OCI-LY7 (cell line): ENCODE measurements at regions not wholly inside any gene's neighbourhood (a gene's known extent, or its start where the extent isn't known, plus 50 kb on each side); places are given as distances from the start of the nearest gene placed in this dataset.

Experiments used
- BruUV-seq: library from RNA; stranded (reverse); fragments of 400-500 nt; replicated peaks from 2 replicates; lab custom pipeline; 2021; lab: Mats Ljungman, UMichigan
- CTCF ChIA-PET: fragments of 300-600 bp; sonication (Branson Sonifier 250); formaldehyde crosslinking; loops from one replicate; lab custom pipeline; 2022; ENCODE audit warnings: antibody characterized with exemption; ENCODE audit not compliant: unreplicated experiment; lab: Charles Lee
- POLR2A ChIA-PET: fragments of 300-600 bp; sonication (Branson Sonifier 250); formaldehyde crosslinking; loops from one replicate; lab custom pipeline; 2022; ENCODE audit warnings: antibody characterized with exemption; lab: Charles Lee
- DNase-seq: peaks from one replicate; pipeline ENCODE4 v3.0.0-alpha.2; 2015; ENCODE audit warnings: low spot score
- H2AFZ ChIP-seq: fragments of 200-600 bp; sonication (generic), shearing (Covaris generic); 2 replicates; pipeline ENCODE4 v1.6.1; 2014; ENCODE audit warnings: mild to moderate bottlenecking, antibody characterized with exemption, low read length, moderate library complexity
- H3K27ac ChIP-seq: fragments of 200-600 bp; sonication (generic); 2 replicates; pipeline ENCODE4 v1.5.1; 2014; ENCODE audit warnings: mixed run types, low read depth, mild to moderate bottlenecking, moderate library complexity, low read length, inconsistent platforms; ENCODE audit not compliant: poor library complexity, severe bottlenecking
- H3K36me3 ChIP-seq: fragments of 200-600 bp; sonication (generic); 2 replicates; pipeline ENCODE4 v1.6.1; 2014; ENCODE audit warnings: mild to moderate bottlenecking, antibody characterized with exemption, low read length, moderate library complexity, mixed read lengths; ENCODE audit not compliant: insufficient read depth
- H3K4me1 ChIP-seq: fragments of 200-600 bp; sonication (generic); 2 replicates; pipeline ENCODE4 v1.5.1; 2014; ENCODE audit warnings: mild to moderate bottlenecking, low read length; ENCODE audit not compliant: insufficient read depth, poor library complexity, severe bottlenecking
- H3K4me2 ChIP-seq: fragments of 200-600 bp; sonication (generic); 2 replicates; pipeline ENCODE4 v1.6.1; 2014; ENCODE audit warnings: mild to moderate bottlenecking, low read length
- H3K4me3 ChIP-seq: fragments of 200-600 bp; sonication (generic); 2 replicates; pipeline ENCODE4 v1.5.1; 2014; ENCODE audit warnings: mild to moderate bottlenecking, low read depth, low read length; ENCODE audit not compliant: poor library complexity, severe bottlenecking
- H3K79me2 ChIP-seq: fragments of 200-600 bp; sonication (generic); 2 replicates; pipeline ENCODE4 v1.6.1; 2016; ENCODE audit warnings: low read depth, mild to moderate bottlenecking, low read length, moderate library complexity, mixed read lengths; ENCODE audit not compliant: insufficient read depth
- H3K9me2 ChIP-seq: fragments of 200-600 bp; sonication (generic); 2 replicates; pipeline ENCODE4 v1.6.1; 2016; ENCODE audit warnings: mild to moderate bottlenecking, low read length, mixed read lengths; ENCODE audit not compliant: insufficient read depth
- H3K9me3 ChIP-seq: fragments of 200-600 bp; sonication (generic); 2 replicates; pipeline ENCODE4 v1.6.1; 2014; ENCODE audit warnings: mild to moderate bottlenecking, mixed run types, low read length, mixed read lengths
- H4K20me1 ChIP-seq: fragments of 200-600 bp; sonication (generic); 2 replicates; pipeline ENCODE4 v1.6.1; 2014; ENCODE audit warnings: mild to moderate bottlenecking, antibody characterized with exemption, low read length, moderate library complexity, mixed read lengths; ENCODE audit not compliant: insufficient read depth
- CTCF ChIP-seq: fragments of 200-600 bp; sonication (generic); conservative IDR thresholded peaks from 2 replicates; pipeline ENCODE4 v1.5.1; 2014; ENCODE audit warnings: mild to moderate bottlenecking, antibody characterized with exemption, low read length, moderate library complexity, mixed read lengths
- EZH2phosphoT487 ChIP-seq: fragments of 200-600 bp; sonication (generic); IDR thresholded peaks from 2 replicates; pipeline ENCODE4 v1.6.1; 2018; ENCODE audit warnings: low read depth, borderline replicate concordance, mild to moderate bottlenecking, mixed run types, antibody characterized with exemption, low read length, moderate library complexity, mixed read lengths
- intact Hi-C: fragments of 100-400 bp; cut with micrococcal nuclease; formaldehyde crosslinking; loops from one replicate; pipeline ENCODE4 v1.10.0; 2022; ENCODE audit not compliant: unreplicated experiment

- no peaks in the 10 kb centered on the region for H3K4me1 ChIP-seq
- no peaks in the 10 kb centered on the region for H3K79me2 ChIP-seq
- intact Hi-C loops, result no loop called here
- H3K36me3 ChIP-seq, result no peaks in the 10 kb centered on the region
- H4K20me1 ChIP-seq, result no peaks in the 10 kb centered on the region
- H3K9me3 ChIP-seq, result no peaks in the 10 kb centered on the region
- no peak for TF ChIP-seq CTCF
- no peak for TF ChIP-seq EZH2phosphoT487
- no peak overlapping the region for H3K27ac ChIP-seq
- DNase-seq, result no peak
- H2AFZ ChIP-seq, result no peak overlapping the region
- POLR2A ChIA-PET, result no interaction called here
- CTCF ChIA-PET, result no interaction called here
- H3K4me3 ChIP-seq, result no peak overlapping the region
- no peak overlapping the region for H3K4me2 ChIP-seq
- BruUV-seq, result no TSS peak
- H3K9me2 ChIP-seq, result no peaks in the 10 kb centered on the region
These were observed 143.5 kb upstream of the HDAC4 start for GRCh38 chr2:239544143-239544917.

- TF ChIP-seq EZH2phosphoT487 (no peak), CTCF (no peak)
- H4K20me1 ChIP-seq, result no peaks in the 10 kb centered on the region
- intact Hi-C loops, result no loop called here
- POLR2A ChIA-PET, result no interaction called here
- H3K79me2 ChIP-seq, result no peaks in the 10 kb centered on the region
- no TSS peak for BruUV-seq
- CTCF ChIA-PET, result no interaction called here
- H3K9me2 ChIP-seq, result no peaks in the 10 kb centered on the region
- H2AFZ ChIP-seq, result no peak overlapping the region
- no peak overlapping the region for H3K27ac ChIP-seq
- no peaks in the 10 kb centered on the region for H3K4me1 ChIP-seq
- H3K36me3 ChIP-seq, result no peaks in the 10 kb centered on the region
- no peak for DNase-seq
- H3K4me3 ChIP-seq, result no peak overlapping the region
- no peaks in the 10 kb centered on the region for H3K9me3 ChIP-seq
- no peak overlapping the region for H3K4me2 ChIP-seq
These were observed 142.9 kb upstream of the HDAC4 start for GRCh38 chr2:239543702-239544101.

- no peaks in the 10 kb centered on the region for H3K4me1 ChIP-seq
- TF ChIP-seq EZH2phosphoT487 (no peak), CTCF (no peak)
- no peak overlapping the region for H3K4me2 ChIP-seq
- H3K4me3 ChIP-seq, result no peak overlapping the region
- H3K79me2 ChIP-seq, result no peaks in the 10 kb centered on the region
- intact Hi-C loops, result no loop called here
- ChIA-PET CTCF (no interaction called here), POLR2A (no interaction called here)
- DNase-seq, result no peak
- H3K27ac ChIP-seq, result no peak overlapping the region
- H4K20me1 ChIP-seq, result no peaks in the 10 kb centered on the region
- H3K9me2 ChIP-seq, result no peaks in the 10 kb centered on the region
- no peak overlapping the region for H2AFZ ChIP-seq
- H3K36me3 ChIP-seq, result no peaks in the 10 kb centered on the region
- no TSS peak for BruUV-seq
- no peaks in the 10 kb centered on the region for H3K9me3 ChIP-seq
These were observed 139.4 kb upstream of the HDAC4 start for GRCh38 chr2:239540174-239540573.
